NCI-H146 (cell line): ENCODE measurements at regions not wholly inside any gene's neighbourhood (a gene's known extent, or its start where the extent isn't known, plus 50 kb on each side); places are given as distances from the start of the nearest gene placed in this dataset.

ENCODE experiments used
- DNase-seq: peaks from one replicate; lab custom pipeline; 2025; lab: John Stamatoyannopoulos, UW

- DNase-seq: no peak
These were observed 51.3 kb downstream of the OR10H4 start for GRCh38 chr19:16000024-16000663.

- DNase-seq: no peak
These were observed 52.9 kb downstream of the OR10H4 start for GRCh38 chr19:16001481-16002312.

- DNase-seq: no peak
These were observed 53.9 kb downstream of the OR10H4 start for GRCh38 chr19:16002406-16003384.

DNA sequence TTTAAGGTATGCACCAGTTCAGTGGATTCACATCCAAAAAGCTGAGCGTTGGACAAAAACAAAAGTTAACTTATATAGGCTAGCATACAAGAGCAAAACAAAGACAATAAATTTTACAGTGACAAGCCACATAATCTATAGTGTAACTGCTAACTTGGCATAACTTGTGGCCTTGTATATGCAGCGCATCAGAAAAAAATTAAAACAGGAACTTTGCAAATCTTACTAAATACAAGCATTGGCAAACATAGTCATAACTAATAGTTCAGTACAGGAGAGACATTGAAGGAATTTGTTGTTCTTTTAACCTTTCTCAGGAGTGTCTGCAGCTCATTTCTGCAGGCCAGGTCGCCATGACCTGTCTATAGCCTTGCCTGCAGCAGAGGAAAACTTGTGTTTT is 54.6 kb downstream of the OR10H4 start:
- DNase-seq: no peak

DNA sequence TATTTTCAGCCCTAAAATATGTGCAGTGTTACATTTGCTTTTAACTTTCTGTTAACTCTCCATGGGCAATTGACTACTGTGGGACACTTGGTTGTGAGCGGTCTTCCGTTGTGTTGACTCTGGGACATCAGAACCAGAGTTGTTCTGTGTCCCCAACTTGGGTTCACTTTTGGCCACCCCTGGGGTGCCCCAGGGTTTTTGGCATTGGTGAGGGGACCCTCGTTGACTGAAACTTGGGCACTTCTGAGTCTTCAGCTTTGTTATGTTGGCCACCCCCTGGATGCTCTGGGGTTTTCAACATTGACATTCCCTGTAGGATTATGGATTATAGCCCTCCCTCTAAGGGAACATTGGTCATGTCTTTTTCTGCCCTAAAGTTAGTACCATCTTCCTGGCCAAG is 57.1 kb downstream of the OR10H4 start:
- no peak for DNase-seq

- no peak for DNase-seq
These were observed 63.7 kb upstream of the TPM4 start for GRCh38 chr19:16012552-16012951.

- DNase-seq: no peak
These were observed 63.0 kb upstream of the TPM4 start for GRCh38 chr19:16013181-16013850.

- no peak for DNase-seq
These were observed 62.1 kb upstream of the TPM4 start for GRCh38 chr19:16013851-16014840.

DNA sequence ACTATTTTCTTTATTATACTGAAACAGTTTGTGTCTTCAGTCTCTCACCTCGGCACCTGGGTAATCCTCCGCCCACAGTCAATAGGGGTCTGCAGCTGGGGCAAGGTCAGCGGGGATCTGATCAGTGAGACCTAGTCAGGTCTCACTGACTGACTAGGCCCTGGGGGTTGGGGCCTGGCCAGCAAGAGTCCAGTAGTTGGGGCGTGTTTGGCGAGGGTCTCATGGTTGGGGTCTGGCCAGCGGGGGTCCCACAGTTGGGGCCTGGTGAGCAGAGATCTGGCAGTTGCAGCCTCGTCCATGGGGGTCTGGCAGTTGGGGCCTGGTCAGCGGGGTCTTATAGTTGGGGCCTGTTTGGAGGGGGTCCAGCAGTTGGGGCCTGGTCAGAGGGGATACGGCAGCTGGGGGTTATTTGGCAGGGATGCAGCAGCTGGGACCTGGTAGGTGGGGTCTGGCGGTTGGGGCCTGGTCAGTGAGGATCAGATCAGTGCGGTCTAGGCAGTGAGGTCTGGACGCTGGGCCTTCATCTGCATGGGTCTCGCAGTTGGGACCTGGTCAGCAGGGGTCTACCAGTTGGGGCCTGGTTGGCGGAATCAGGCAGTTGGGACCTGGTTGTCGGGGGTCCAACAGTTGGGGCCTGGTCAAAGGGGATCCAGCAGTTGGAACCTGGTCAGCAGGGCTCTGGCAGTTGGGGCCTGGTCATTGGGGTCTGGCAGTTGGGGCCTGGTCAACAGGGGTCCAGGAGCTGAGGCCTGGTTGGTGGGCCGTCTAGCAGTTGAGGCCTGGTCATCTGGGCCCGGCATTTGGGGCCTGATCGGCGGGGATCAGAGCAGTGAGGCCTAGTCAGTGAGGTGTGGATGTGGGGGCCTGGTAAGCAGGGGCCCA is 61.1 kb upstream of the TPM4 start:
- DNase-seq: no peak

GRCh38 chr19:16015805-16016173 is 60.5 kb upstream of the TPM4 start:
- DNase-seq: no peak

DNA sequence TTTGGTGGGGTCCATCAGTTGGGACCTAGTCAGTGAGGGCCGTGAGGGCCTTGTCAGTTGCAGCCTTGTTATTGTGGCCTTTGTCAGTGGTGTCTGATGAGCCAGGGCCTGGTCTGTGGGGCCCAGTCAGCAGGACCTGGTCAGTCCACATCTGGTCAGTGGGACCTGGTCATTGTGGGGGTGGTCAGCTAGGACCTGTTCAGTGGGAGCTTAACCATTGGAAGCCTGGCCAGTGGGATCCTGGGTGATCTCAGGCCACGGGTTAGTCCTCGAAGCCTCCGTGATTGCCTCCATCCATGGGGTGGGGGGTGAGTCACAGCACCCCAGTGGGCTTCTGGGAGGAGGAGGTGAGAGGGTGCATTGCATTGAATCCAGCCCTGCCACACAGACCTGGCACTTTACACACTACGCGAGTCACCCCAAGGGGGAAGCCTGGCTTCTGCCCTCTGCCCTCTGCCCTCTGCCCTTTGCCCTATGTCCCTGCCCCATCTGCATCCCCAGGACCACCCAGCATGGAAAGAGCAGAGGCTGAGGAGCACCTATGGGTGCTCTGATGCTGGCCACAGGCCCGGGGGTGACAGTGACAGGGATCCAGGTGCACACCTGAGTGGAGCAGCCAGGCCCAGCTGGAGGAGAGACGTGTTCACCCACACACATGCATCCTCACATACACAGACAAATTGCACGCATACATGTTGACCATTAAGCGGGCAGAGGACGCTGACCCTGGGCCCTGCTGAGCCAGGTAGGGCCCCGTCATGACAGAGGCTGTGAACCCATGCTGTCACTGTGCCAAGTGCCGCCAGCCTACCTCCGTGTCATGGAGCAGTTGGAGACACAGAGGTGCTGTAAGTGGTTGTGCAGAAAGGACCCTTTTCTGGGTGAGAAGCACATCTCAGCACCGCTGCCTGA is 59.8 kb upstream of the TPM4 start:
- no peak for DNase-seq

- DNase-seq: no peak
These were observed 59.2 kb upstream of the TPM4 start for GRCh38 chr19:16017138-16017490.

DNA sequence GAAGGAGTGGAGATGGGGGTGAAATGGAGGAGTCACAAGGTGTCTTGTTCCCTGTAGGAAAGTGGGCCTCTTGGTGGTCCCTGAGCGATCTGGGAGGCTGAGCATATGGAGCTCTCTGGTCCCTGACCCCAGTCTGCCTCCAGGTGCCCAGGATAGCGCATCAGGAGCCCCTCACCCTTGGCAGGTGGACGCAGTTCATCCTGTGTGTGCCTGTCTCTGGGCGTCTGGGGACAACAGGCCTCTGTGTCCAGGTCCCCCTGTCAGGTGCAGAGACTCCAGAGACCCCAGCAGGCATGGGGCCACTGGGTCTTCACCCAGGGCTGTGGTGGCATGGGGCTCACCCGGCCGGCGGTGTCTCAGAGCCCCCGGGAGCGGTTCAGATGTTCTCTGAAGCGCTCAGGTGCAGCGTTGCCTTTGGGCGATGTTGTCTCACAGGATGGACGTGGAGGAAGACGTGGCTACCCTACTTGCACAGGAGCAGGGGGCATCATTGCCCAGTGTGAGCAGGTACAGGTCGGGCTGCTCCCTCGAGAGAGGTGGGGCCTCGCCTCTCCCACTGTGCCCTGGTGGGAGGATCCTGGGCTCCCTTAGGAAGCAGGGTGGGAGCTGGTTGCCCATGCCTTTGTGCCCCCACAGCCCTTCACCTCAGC is 58.1 kb upstream of the TPM4 start:
- no peak for DNase-seq

- no peak for DNase-seq
These were observed 57.3 kb upstream of the TPM4 start for GRCh38 chr19:16018801-16019551.

- no peak for DNase-seq
These were observed 56.4 kb upstream of the TPM4 start for GRCh38 chr19:16019691-16020448.

- no peak for DNase-seq
These were observed 54.5 kb upstream of the TPM4 start for GRCh38 chr19:16021796-16022195.

DNA sequence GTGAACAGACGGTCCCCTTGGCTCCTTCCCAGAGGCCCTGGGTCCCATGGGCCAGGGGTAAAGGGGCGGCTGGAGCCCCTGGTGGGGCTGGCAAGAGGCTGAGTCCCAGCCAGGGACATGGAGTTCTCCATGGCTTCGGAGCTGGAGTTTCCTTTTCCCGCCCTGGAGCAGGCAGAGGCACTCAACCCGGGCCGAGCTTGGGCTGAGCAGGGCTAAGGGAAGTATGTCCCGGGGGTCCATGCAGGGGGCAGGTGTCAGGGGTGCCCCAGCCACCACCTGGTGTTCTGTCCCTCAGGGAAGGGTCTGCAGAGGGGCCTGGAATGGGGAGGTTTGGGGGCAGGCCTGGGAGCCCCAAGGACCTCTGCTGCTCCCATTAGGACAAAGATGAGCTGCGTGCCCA is 54.0 kb upstream of the TPM4 start:
- DNase-seq: no peak
